HL-60 (cell line): ENCODE measurements at regions not wholly inside any gene's neighbourhood (a gene's known extent, or its start where the extent isn't known, plus 50 kb on each side); places are given as distances from the start of the nearest gene placed in this dataset.

Source experiments
- DNase-seq, 2 experiments: peaks; one replicate each; pipeline ENCODE4 v3.0.0-alpha.2; 2010 to 2020; ENCODE audit warnings: low read depth in 1 of 2, low spot score in 1 of 2
- H3K27ac ChIP-seq: fragments of 250-450 bp; sonication (Bioruptor Pico); replicated peaks from 2 replicates; pipeline ENCODE4 v1.5.1; 2020; ENCODE audit warnings: mild to moderate bottlenecking, moderate library complexity
- H3K27me3 ChIP-seq: fragments of 250-450 bp; sonication (Bioruptor Pico); 2 replicates; pipeline ENCODE4 v1.5.1; 2021; ENCODE audit warnings: mild to moderate bottlenecking, moderate library complexity; ENCODE audit not compliant: insufficient read depth, poor library complexity, severe bottlenecking
- H3K4me3 ChIP-seq: replicated peaks from 2 replicates; pipeline ENCODE4 v1.5.1; 2011; ENCODE audit warnings: mild to moderate bottlenecking, control low read depth, low read length; ENCODE audit not compliant: insufficient read depth
- CTCF ChIP-seq: IDR thresholded peaks from one replicate; pipeline ENCODE4 v1.5.1; 2011; ENCODE audit warnings: low read length, control low read depth, inconsistent platforms; ENCODE audit not compliant: insufficient read depth
- GABPA ChIP-seq: IDR thresholded peaks from 2 replicates; pipeline ENCODE4 v1.6.1; 2012; ENCODE audit warnings: low read depth
- POLR2AphosphoS5 ChIP-seq: IDR thresholded peaks from 2 replicates; pipeline ENCODE4 v1.6.1; 2012; ENCODE audit warnings: low read depth
- REST ChIP-seq: IDR thresholded peaks from 2 replicates; pipeline ENCODE4 v1.6.1; 2012; ENCODE audit warnings: low read depth; ENCODE audit not compliant: insufficient replicate concordance
- SPI1 ChIP-seq: IDR thresholded peaks from 2 replicates; pipeline ENCODE4 v1.6.1; 2012; ENCODE audit warnings: low read depth, mild to moderate bottlenecking, borderline replicate concordance

GRCh38 chr3:99365396-99365795, 273.0 kb upstream of the COL8A1 start:
- H3K27ac ChIP-seq = no peak overlapping the region
- TF ChIP-seq POLR2AphosphoS5 (no peak), SPI1 (no peak), GABPA (no peak), CTCF (no peak), REST (no peak)
- no peak for DNase-seq
- no peaks in the 10 kb centered on the region for H3K27me3 ChIP-seq
- H3K4me3 ChIP-seq = no peak overlapping the region

- no peak for DNase-seq
- Histone ChIP-seq H3K4me3 (no peak overlapping the region), H3K27ac (no peak overlapping the region), H3K27me3 (no peaks in the 10 kb centered on the region)
- TF ChIP-seq REST (no peak), SPI1 (no peak), CTCF (no peak), POLR2AphosphoS5 (no peak), GABPA (no peak)
Observed at GRCh38 chr3:99357131-99357530, 281.3 kb upstream of the COL8A1 start.

- no peak overlapping the region for H3K4me3 ChIP-seq
- H3K27ac ChIP-seq = no peak overlapping the region
- H3K27me3 ChIP-seq = no peaks in the 10 kb centered on the region
- DNase-seq = no peak
- TF ChIP-seq GABPA (no peak), POLR2AphosphoS5 (no peak), REST (no peak), CTCF (no peak), SPI1 (no peak)
Observed at GRCh38 chr3:99356696-99357095, 281.7 kb upstream of the COL8A1 start.
